ENCODE measurements at regions not wholly inside any gene's neighbourhood (a gene's known extent, or its start where the extent isn't known, plus 50 kb on each side); places are given as distances from the start of the nearest gene placed in this dataset.

DNA sequence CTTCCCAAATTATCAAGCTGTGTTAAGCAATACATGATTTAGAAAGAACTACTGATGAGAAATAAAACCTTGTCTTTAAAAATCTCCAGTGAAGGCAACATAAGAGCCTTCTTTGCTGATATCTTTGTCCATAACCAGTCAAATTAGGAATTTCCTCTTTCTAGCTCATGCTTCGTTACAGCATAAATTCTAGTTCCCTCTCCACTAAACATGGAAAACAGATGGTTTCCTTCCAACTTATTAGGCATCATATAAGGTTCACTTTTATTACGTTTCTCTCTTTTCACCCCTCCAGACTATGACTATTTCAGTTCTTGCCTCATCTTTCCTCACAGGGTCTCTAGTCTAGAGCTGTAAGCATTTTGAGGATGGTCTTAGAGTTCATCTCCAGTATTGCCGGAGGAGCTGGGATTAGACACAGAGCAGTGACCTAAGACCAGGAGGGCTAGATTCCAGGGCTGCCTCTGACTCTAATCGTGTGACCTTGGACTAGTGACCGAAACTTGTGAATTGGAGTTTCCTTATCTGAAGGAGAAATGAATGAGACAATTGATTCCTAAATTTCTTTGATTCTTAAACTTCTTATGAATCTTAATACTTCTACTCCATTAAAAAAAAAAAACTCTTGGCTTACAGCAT is 195.5 kb upstream of the APCDD1 start:
- TF ChIP-seq, protein P1, sequence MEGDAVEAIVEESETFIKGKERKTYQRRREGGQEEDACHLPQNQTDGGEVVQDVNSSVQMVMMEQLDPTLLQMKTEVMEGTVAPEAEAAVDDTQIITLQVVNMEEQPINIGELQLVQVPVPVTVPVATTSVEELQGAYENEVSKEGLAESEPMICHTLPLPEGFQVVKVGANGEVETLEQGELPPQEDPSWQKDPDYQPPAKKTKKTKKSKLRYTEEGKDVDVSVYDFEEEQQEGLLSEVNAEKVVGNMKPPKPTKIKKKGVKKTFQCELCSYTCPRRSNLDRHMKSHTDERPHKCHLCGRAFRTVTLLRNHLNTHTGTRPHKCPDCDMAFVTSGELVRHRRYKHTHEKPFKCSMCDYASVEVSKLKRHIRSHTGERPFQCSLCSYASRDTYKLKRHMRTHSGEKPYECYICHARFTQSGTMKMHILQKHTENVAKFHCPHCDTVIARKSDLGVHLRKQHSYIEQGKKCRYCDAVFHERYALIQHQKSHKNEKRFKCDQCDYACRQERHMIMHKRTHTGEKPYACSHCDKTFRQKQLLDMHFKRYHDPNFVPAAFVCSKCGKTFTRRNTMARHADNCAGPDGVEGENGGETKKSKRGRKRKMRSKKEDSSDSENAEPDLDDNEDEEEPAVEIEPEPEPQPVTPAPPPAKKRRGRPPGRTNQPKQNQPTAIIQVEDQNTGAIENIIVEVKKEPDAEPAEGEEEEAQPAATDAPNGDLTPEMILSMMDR (conservative IDR thresholded peaks at IDR 0.05; ENCODE audit: low read depth in 2 of 2), result no peak
- TF ChIP-seq POLR2AphosphoS5 (IDR thresholded peaks at IDR 0.05; ENCODE audit: low read depth), result no peak
- TF ChIP-seq EZH2phosphoT487 (IDR thresholded peaks at IDR 0.05; ENCODE audit: unreplicated experiment), result no peak
- TF ChIP-seq EZH2 (IDR thresholded peaks at IDR 0.05; ENCODE audit: low read depth, unreplicated experiment), result no peak
- TF ChIP-seq, protein P2, sequence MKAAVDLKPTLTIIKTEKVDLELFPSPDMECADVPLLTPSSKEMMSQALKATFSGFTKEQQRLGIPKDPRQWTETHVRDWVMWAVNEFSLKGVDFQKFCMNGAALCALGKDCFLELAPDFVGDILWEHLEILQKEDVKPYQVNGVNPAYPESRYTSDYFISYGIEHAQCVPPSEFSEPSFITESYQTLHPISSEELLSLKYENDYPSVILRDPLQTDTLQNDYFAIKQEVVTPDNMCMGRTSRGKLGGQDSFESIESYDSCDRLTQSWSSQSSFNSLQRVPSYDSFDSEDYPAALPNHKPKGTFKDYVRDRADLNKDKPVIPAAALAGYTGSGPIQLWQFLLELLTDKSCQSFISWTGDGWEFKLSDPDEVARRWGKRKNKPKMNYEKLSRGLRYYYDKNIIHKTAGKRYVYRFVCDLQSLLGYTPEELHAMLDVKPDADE (IDR thresholded peaks at IDR 0.05), result no peak
- TF ChIP-seq ZNF114 (CRISPR knock-in tag; IDR thresholded peaks at IDR 0.05), result no peak
- TF ChIP-seq, protein P3, sequence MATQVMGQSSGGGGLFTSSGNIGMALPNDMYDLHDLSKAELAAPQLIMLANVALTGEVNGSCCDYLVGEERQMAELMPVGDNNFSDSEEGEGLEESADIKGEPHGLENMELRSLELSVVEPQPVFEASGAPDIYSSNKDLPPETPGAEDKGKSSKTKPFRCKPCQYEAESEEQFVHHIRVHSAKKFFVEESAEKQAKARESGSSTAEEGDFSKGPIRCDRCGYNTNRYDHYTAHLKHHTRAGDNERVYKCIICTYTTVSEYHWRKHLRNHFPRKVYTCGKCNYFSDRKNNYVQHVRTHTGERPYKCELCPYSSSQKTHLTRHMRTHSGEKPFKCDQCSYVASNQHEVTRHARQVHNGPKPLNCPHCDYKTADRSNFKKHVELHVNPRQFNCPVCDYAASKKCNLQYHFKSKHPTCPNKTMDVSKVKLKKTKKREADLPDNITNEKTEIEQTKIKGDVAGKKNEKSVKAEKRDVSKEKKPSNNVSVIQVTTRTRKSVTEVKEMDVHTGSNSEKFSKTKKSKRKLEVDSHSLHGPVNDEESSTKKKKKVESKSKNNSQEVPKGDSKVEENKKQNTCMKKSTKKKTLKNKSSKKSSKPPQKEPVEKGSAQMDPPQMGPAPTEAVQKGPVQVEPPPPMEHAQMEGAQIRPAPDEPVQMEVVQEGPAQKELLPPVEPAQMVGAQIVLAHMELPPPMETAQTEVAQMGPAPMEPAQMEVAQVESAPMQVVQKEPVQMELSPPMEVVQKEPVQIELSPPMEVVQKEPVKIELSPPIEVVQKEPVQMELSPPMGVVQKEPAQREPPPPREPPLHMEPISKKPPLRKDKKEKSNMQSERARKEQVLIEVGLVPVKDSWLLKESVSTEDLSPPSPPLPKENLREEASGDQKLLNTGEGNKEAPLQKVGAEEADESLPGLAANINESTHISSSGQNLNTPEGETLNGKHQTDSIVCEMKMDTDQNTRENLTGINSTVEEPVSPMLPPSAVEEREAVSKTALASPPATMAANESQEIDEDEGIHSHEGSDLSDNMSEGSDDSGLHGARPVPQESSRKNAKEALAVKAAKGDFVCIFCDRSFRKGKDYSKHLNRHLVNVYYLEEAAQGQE (IDR thresholded peaks at IDR 0.05; ENCODE audit: unreplicated experiment), result no peak
- no peak for TF ChIP-seq STAT1 (IDR thresholded peaks at IDR 0.05; ENCODE audit: unreplicated experiment)
- no peak for TF ChIP-seq JUNB (IDR thresholded peaks at IDR 0.05; ENCODE audit: unreplicated experiment)
- TF ChIP-seq CREB1 (CRISPR knock-in tag; IDR thresholded peaks at IDR 0.05; ENCODE audit: low read depth), result no peak
- TF ChIP-seq ZNF331 (CRISPR knock-in tag; IDR thresholded peaks at IDR 0.05; ENCODE audit: low read depth), result no peak
- TF ChIP-seq, protein P4, sequence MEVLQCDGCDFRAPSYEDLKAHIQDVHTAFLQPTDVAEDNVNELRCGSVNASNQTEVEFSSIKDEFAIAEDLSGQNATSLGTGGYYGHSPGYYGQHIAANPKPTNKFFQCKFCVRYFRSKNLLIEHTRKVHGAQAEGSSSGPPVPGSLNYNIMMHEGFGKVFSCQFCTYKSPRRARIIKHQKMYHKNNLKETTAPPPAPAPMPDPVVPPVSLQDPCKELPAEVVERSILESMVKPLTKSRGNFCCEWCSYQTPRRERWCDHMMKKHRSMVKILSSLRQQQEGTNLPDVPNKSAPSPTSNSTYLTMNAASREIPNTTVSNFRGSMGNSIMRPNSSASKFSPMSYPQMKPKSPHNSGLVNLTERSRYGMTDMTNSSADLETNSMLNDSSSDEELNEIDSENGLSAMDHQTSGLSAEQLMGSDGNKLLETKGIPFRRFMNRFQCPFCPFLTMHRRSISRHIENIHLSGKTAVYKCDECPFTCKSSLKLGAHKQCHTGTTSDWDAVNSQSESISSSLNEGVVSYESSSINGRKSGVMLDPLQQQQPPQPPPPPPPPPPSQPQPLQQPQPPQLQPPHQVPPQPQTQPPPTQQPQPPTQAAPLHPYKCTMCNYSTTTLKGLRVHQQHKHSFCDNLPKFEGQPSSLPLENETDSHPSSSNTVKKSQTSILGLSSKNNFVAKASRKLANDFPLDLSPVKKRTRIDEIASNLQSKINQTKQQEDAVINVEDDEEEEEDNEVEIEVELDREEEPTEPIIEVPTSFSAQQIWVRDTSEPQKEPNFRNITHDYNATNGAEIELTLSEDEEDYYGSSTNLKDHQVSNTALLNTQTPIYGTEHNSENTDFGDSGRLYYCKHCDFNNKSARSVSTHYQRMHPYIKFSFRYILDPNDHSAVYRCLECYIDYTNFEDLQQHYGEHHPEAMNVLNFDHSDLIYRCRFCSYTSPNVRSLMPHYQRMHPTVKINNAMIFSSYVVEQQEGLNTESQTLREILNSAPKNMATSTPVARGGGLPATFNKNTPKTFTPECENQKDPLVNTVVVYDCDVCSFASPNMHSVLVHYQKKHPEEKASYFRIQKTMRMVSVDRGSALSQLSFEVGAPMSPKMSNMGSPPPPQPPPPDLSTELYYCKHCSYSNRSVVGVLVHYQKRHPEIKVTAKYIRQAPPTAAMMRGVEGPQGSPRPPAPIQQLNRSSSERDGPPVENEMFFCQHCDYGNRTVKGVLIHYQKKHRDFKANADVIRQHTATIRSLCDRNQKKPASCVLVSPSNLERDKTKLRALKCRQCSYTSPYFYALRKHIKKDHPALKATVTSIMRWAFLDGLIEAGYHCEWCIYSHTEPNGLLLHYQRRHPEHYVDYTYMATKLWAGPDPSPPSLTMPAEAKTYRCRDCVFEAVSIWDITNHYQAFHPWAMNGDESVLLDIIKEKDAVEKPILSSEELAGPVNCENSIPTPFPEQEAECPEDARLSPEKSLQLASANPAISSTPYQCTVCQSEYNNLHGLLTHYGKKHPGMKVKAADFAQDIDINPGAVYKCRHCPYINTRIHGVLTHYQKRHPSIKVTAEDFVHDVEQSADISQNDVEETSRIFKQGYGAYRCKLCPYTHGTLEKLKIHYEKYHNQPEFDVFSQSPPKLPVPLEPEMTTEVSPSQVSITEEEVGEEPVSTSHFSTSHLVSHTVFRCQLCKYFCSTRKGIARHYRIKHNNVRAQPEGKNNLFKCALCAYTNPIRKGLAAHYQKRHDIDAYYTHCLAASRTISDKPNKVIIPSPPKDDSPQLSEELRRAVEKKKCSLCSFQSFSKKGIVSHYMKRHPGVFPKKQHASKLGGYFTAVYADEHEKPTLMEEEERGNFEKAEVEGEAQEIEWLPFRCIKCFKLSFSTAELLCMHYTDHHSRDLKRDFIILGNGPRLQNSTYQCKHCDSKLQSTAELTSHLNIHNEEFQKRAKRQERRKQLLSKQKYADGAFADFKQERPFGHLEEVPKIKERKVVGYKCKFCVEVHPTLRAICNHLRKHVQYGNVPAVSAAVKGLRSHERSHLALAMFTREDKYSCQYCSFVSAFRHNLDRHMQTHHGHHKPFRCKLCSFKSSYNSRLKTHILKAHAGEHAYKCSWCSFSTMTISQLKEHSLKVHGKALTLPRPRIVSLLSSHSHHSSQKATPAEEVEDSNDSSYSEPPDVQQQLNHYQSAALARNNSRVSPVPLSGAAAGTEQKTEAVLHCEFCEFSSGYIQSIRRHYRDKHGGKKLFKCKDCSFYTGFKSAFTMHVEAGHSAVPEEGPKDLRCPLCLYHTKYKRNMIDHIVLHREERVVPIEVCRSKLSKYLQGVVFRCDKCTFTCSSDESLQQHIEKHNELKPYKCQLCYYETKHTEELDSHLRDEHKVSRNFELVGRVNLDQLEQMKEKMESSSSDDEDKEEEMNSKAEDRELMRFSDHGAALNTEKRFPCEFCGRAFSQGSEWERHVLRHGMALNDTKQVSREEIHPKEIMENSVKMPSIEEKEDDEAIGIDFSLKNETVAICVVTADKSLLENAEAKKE (CRISPR knock-in tag; IDR thresholded peaks at IDR 0.05), result no peak
